ENCODE measurements at regions not wholly inside any gene's neighbourhood (a gene's known extent, or its start where the extent isn't known, plus 50 kb on each side); places are given as distances from the start of the nearest gene placed in this dataset.

GRCh38 chr20:54875307-54875706 lies 399.9 kb downstream of the DOK5 start:
- TF ChIP-seq CTCF (IDR thresholded peaks at IDR 0.05 in 8 of 11, conservative IDR thresholded peaks at IDR 0.05 in 3 of 11) (no peak), POLR2A (IDR thresholded peaks at IDR 0.05) (no peak)

Data from spleen (tissue), 7 donors.